B cell (primary cell): ENCODE measurements at regions not wholly inside any gene's neighbourhood (a gene's known extent, or its start where the extent isn't known, plus 50 kb on each side); places are given as distances from the start of the nearest gene placed in this dataset.

Source experiments
- ATAC-seq: fragments of 200-7000 bp; cut with Tn5 transposase; one replicate; pipeline ENCODE4 v1.10.0; 2021; ENCODE audit warnings: low read depth, mild to moderate bottlenecking, moderate number of reproducible peaks, moderate library complexity
- CTCF ChIA-PET: fragments of 350-600 bp; sonication (Branson Sonifier 250); formaldehyde crosslinking; loops from one replicate; lab custom pipeline; 2021; ENCODE audit warnings: antibody characterized with exemption, inconsistent platforms; lab: Charles Lee
- POLR2A ChIA-PET: fragments of 350-600 bp; sonication (Branson Sonifier 250); formaldehyde crosslinking; loops from one replicate; lab custom pipeline; 2021; ENCODE audit warnings: antibody characterized with exemption; lab: Charles Lee
- DNase-seq: peaks from one replicate; pipeline ENCODE4 v3.0.0; 2013
- H2AFZ ChIP-seq: 2 replicates; pipeline ENCODE4 v1.6.1; 2012; ENCODE audit warnings: mild to moderate bottlenecking, low read depth, low read length; ENCODE audit not compliant: insufficient read depth, poor library complexity, severe bottlenecking
- H3K27ac ChIP-seq, 2 donors: 1 replicate in 1 of 2; 2 replicates in 1 of 2; pipeline ENCODE4 v1.5.1; 2012 to 2013; ENCODE audit warnings: low read length in 2 of 2, mild to moderate bottlenecking in 2 of 2, moderate library complexity in 1 of 2
- H3K27me3 ChIP-seq, 4 experiments: fragments of 200-600 bp in 1 of 4; sonication (generic) in 1 of 4; replicated peaks in 1 of 4; 1 replicate in 2 of 4; 2 replicates in 2 of 4; pipeline versions ENCODE4 v1.6.1 to v1.7.0; 2013 to 2016; ENCODE audit warnings: low read length in 3 of 4, mild to moderate bottlenecking in 2 of 4, mixed read lengths in 1 of 4, moderate library complexity in 1 of 4; ENCODE audit not compliant: insufficient read depth in 4 of 4, control insufficient read depth in 3 of 4; ENCODE audit errors: control extremely low read depth in 1 of 4
- H3K36me3 ChIP-seq, 2 experiments: replicated peaks in 1 of 2; 1 replicate in 1 of 2; 2 replicates in 1 of 2; pipeline versions ENCODE4 v1.6.1 to v1.7.1; 2013; ENCODE audit warnings: low read length in 1 of 2; ENCODE audit not compliant: insufficient read depth in 2 of 2, control insufficient read depth in 1 of 2; ENCODE audit errors: control extremely low read depth in 1 of 2, extremely low read depth in 1 of 2
- H3K4me1 ChIP-seq, 2 donors: fragments of 200-600 bp in 1 of 2; sonication (generic) in 1 of 2; 1 replicate in 1 of 2; 2 replicates in 1 of 2; pipeline versions ENCODE4 v1.5.1 to v1.6.1; 2013 to 2017; ENCODE audit warnings: low read length in 2 of 2; ENCODE audit not compliant: control insufficient read depth in 2 of 2, insufficient read depth in 2 of 2
- H3K4me2 ChIP-seq: replicated peaks from 2 replicates; pipeline ENCODE3; 2012; ENCODE audit warnings: mild to moderate bottlenecking, low read depth, low read length; ENCODE audit not compliant: poor library complexity, severe bottlenecking
- H3K4me3 ChIP-seq, 5 experiments: fragments of 200-600 bp in 1 of 5; sonication (generic) in 1 of 5; 1 replicate in 3 of 5; 2 replicates in 2 of 5; pipeline versions ENCODE4 v1.5.1 to v1.7.0; 2011 to 2016; ENCODE audit warnings: low read length in 4 of 5, mild to moderate bottlenecking in 4 of 5, low read depth in 2 of 5, control low read depth in 1 of 5, moderate library complexity in 1 of 5; ENCODE audit not compliant: insufficient read depth in 1 of 5; ENCODE audit errors: control extremely low read depth in 1 of 5, extremely low read depth in 1 of 5
- H3K79me2 ChIP-seq: fragments of 200-600 bp; sonication (generic); one replicate; pipeline ENCODE4 v1.6.0; 2016; ENCODE audit warnings: low read length; ENCODE audit not compliant: control insufficient read depth, insufficient read depth
- H3K9ac ChIP-seq: fragments of 200-600 bp; sonication (generic); 2 replicates; pipeline ENCODE4 v1.6.1; 2017; ENCODE audit warnings: mild to moderate bottlenecking, low read length, moderate library complexity
- H3K9me3 ChIP-seq, 3 donors: one replicate each; pipeline versions ENCODE4 v1.6.1 to v1.7.1; 2013; ENCODE audit warnings: low read length in 2 of 3; ENCODE audit not compliant: control insufficient read depth in 2 of 3, insufficient read depth in 1 of 3; ENCODE audit errors: control extremely low read depth in 1 of 3
- H4K20me1 ChIP-seq: 2 replicates; pipeline ENCODE4 v1.6.0; 2012; ENCODE audit warnings: mild to moderate bottlenecking, low read length; ENCODE audit not compliant: insufficient read depth, control insufficient read depth, poor library complexity, severe bottlenecking
- H3K27ac Mint-ChIP-seq: one replicate; pipeline ENCODE4 v1.8.0; 2021; ENCODE audit warnings: mixed read lengths
- H3K27me3 Mint-ChIP-seq: one replicate; pipeline ENCODE4 v1.8.0; 2021; ENCODE audit warnings: mixed read lengths
- H3K4me1 Mint-ChIP-seq: one replicate; pipeline ENCODE4 v1.8.0; 2021; ENCODE audit warnings: mixed read lengths
- H3K4me3 Mint-ChIP-seq: one replicate; pipeline ENCODE4 v1.8.0; 2021; ENCODE audit warnings: mixed read lengths
- H3K9me3 Mint-ChIP-seq: one replicate; pipeline ENCODE4 v1.8.0; 2022; ENCODE audit warnings: mixed read lengths; ENCODE audit not compliant: insufficient read depth
- EZH2 ChIP-seq: IDR thresholded peaks from 2 replicates; pipeline ENCODE4 v1.6.1; 2012; ENCODE audit warnings: borderline replicate concordance, low read depth, mild to moderate bottlenecking, moderate library complexity, low read length; ENCODE audit not compliant: insufficient read depth, poor library complexity, severe bottlenecking
- WGBS: methylation state at CpG from one replicate; pipeline ENCODE4 v1.1.5; 2013; ENCODE audit warnings: missing lambda C conversion rate; ENCODE audit not compliant: insufficient coverage; 5-methylcytosine and 5-hydroxymethylcytosine counted together
- intact Hi-C: fragments of 100-400 bp; cut with micrococcal nuclease; formaldehyde crosslinking; loops from one replicate; pipeline ENCODE4 v1.10.0; 2022
- TF ChIP-seq, protein P1 (sequence below): fragments of 200-600 bp; IDR thresholded peaks from one replicate; pipeline ENCODE4 v1.8.0; 2022; ENCODE audit warnings: antibody characterized with exemption, mild to moderate bottlenecking

GRCh38 chr7:54469740-54470139 lies 72.4 kb upstream of the VSTM2A start:
- H3K9me3 ChIP-seq = peaks cover 0 to 20% (median 5%) of the 10 kb centered on the region in 3 donors
- no peak overlapping the region for H3K4me3 Mint-ChIP-seq
- ATAC-seq (no peak), DNase-seq (no peak)
- H3K4me1 ChIP-seq = no peaks in the 10 kb centered on the region
- no peaks in the 10 kb centered on the region for H3K27me3 ChIP-seq
- no peak overlapping the region for H3K4me2 ChIP-seq
- H3K9ac ChIP-seq = no peak overlapping the region
- H4K20me1 ChIP-seq = no peaks in the 10 kb centered on the region
- no peak overlapping the region for H3K27ac ChIP-seq
- no peaks in the 10 kb centered on the region for H3K27me3 Mint-ChIP-seq
- no peak overlapping the region for H3K4me3 ChIP-seq
- POLR2A ChIA-PET = no interaction called here
- 100% methylated on average over 2 of the region's 10 CpGs for WGBS
- intact Hi-C loops = no loop called here
- H2AFZ ChIP-seq = no peak overlapping the region
- H3K4me1 Mint-ChIP-seq = no peaks in the 10 kb centered on the region
- H3K79me2 ChIP-seq = no peaks in the 10 kb centered on the region
- CTCF ChIA-PET = no interaction called here
- no peaks in the 10 kb centered on the region for H3K36me3 ChIP-seq
- H3K27ac Mint-ChIP-seq = no peak overlapping the region
- peaks cover 5% of the 10 kb centered on the region for H3K9me3 Mint-ChIP-seq
- TF ChIP-seq, protein P1, sequence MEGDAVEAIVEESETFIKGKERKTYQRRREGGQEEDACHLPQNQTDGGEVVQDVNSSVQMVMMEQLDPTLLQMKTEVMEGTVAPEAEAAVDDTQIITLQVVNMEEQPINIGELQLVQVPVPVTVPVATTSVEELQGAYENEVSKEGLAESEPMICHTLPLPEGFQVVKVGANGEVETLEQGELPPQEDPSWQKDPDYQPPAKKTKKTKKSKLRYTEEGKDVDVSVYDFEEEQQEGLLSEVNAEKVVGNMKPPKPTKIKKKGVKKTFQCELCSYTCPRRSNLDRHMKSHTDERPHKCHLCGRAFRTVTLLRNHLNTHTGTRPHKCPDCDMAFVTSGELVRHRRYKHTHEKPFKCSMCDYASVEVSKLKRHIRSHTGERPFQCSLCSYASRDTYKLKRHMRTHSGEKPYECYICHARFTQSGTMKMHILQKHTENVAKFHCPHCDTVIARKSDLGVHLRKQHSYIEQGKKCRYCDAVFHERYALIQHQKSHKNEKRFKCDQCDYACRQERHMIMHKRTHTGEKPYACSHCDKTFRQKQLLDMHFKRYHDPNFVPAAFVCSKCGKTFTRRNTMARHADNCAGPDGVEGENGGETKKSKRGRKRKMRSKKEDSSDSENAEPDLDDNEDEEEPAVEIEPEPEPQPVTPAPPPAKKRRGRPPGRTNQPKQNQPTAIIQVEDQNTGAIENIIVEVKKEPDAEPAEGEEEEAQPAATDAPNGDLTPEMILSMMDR = no peak
- no peak for TF ChIP-seq EZH2

DNA sequence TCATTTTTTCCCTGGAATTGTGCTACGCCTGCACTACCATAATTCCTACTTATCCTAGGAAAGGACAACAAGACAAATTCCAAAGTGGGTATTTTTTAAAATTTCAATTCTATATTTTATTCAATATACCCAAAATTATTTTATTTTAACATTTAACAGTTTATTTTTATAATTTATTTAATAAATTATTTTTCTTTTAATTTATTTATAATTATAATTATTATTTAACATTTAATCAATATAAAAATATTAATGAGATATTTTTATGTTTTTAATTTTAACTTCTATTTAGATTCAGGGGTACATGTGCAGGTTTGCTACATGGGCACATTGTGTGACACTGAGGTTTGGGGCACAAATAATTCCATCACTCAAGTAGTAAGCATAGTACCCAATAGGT lies 65.6 kb upstream of the VSTM2A start:
- POLR2A ChIA-PET = no interaction called here
- Histone ChIP-seq H3K27ac (no peak overlapping the region), H2AFZ (no peak overlapping the region), H3K4me3 (no peak overlapping the region), H3K79me2 (no peaks in the 10 kb centered on the region), H3K4me2 (no peak overlapping the region), H3K4me1 (no peaks in the 10 kb centered on the region), H4K20me1 (no peaks in the 10 kb centered on the region), H3K36me3 (no peaks in the 10 kb centered on the region), H3K9me3 (no peaks in the 10 kb centered on the region), H3K9ac (no peak overlapping the region), H3K27me3 (no peaks in the 10 kb centered on the region)
- no peaks in the 10 kb centered on the region for H3K27me3 Mint-ChIP-seq
- intact Hi-C loops = no loop called here
- DNase-seq (no peak), ATAC-seq (no peak)
- H3K9me3 Mint-ChIP-seq = no peaks in the 10 kb centered on the region
- no CpG with 5 or more reads among the region's 1 CpG for WGBS
- H3K4me1 Mint-ChIP-seq = no peaks in the 10 kb centered on the region
- CTCF ChIA-PET = no interaction called here
- TF ChIP-seq, protein P1 = no peak
- no peak for TF ChIP-seq EZH2
- no peak overlapping the region for H3K4me3 Mint-ChIP-seq
- no peak overlapping the region for H3K27ac Mint-ChIP-seq
